Panc1 (cell line): ENCODE measurements at regions not wholly inside any gene's neighbourhood (a gene's known extent, or its start where the extent isn't known, plus 50 kb on each side); places are given as distances from the start of the nearest gene placed in this dataset.

Experiments used
- ATAC-seq: fragments of 200-7000 bp; cut with Tn5 transposase; 2 replicates; pipeline ENCODE4 v1.9.1; 2020; ENCODE audit warnings: mild to moderate bottlenecking, moderate library complexity
- BruUV-seq: library from RNA; stranded (reverse); fragments of 400-500 nt; replicated peaks from 2 replicates; lab custom pipeline; 2021; lab: Mats Ljungman, UMichigan
- CTCF ChIA-PET: fragments of 300-600 bp; sonication (Branson Sonifier 250); formaldehyde crosslinking; loops from one replicate; lab custom pipeline; 2022; ENCODE audit warnings: antibody characterized with exemption; lab: Charles Lee
- POLR2A ChIA-PET: fragments of 300-600 bp; sonication (Branson Sonifier 250); formaldehyde crosslinking; loops from one replicate; lab custom pipeline; 2022; ENCODE audit warnings: antibody characterized with exemption; lab: Charles Lee
- DNase-seq: peaks from one replicate; pipeline ENCODE4 v3.0.0-alpha.2; 2010; ENCODE audit warnings: low read depth, low spot score
- H3K27ac ChIP-seq: 2 replicates; pipeline ENCODE4 v1.5.1; 2011; ENCODE audit warnings: mild to moderate bottlenecking, low read length, inconsistent platforms
- H3K27me3 ChIP-seq: fragments of 200-500 bp; sonication (Bioruptor generic); 2 replicates; pipeline ENCODE4 v1.6.0; 2014; ENCODE audit warnings: low read length, inconsistent platforms; ENCODE audit not compliant: control insufficient read depth, insufficient read depth
- H3K36me3 ChIP-seq: fragments of 200-500 bp; sonication (Bioruptor generic); 2 replicates; pipeline ENCODE4 v1.5.1; 2014; ENCODE audit warnings: inconsistent platforms, mild to moderate bottlenecking, low read length, moderate library complexity; ENCODE audit not compliant: control insufficient read depth, insufficient read depth
- H3K4me1 ChIP-seq: 2 replicates; pipeline ENCODE4 v1.5.1; 2011; ENCODE audit warnings: inconsistent platforms, mild to moderate bottlenecking, low read length, moderate library complexity; ENCODE audit not compliant: control insufficient read depth, insufficient read depth
- H3K4me3 ChIP-seq, 2 experiments: 2 replicates each; pipeline ENCODE4 v1.5.1; 2011 to 2012; ENCODE audit warnings: low read depth in 2 of 2, low read length in 2 of 2, mild to moderate bottlenecking in 2 of 2, inconsistent platforms in 1 of 2, moderate library complexity in 1 of 2
- H3K9me3 ChIP-seq: fragments of 200-500 bp; sonication (Bioruptor generic); 2 replicates; pipeline ENCODE4 v1.5.1; 2014; ENCODE audit warnings: low read depth, mild to moderate bottlenecking, inconsistent platforms, low read length, moderate library complexity; ENCODE audit not compliant: control insufficient read depth, insufficient read depth
- CTCF ChIP-seq: fragments of 450-650 bp; IDR thresholded peaks from 2 replicates; pipeline ENCODE4 v1.5.1; 2017; ENCODE audit warnings: mild to moderate bottlenecking
- POLR2AphosphoS5 ChIP-seq: IDR thresholded peaks from 2 replicates; pipeline ENCODE4 v1.6.1; 2012; ENCODE audit warnings: mild to moderate bottlenecking, low read depth, low read length, moderate library complexity
- REST ChIP-seq, 2 experiments: IDR thresholded peaks; 2 replicates each; pipeline ENCODE4 v1.6.1; 2011 to 2012; ENCODE audit warnings: low read depth in 2 of 2, control low read depth in 1 of 2, low read length in 1 of 2, mild to moderate bottlenecking in 1 of 2, moderate library complexity in 1 of 2; ENCODE audit not compliant: insufficient read depth in 1 of 2
- SIN3A ChIP-seq: IDR thresholded peaks from 2 replicates; pipeline ENCODE4 v1.6.1; 2012; ENCODE audit warnings: low read depth, mild to moderate bottlenecking, low read length, moderate library complexity, borderline replicate concordance; ENCODE audit not compliant: insufficient read depth
- TCF7L2 ChIP-seq: IDR thresholded peaks from 2 replicates; pipeline ENCODE4 v1.6.1; 2011; ENCODE audit warnings: mild to moderate bottlenecking, low read depth, low read length, inconsistent platforms
- in situ Hi-C: cut with HindIII; loops from 2 replicates; pipeline ENCODE4 v1.10.0; 2016; ENCODE audit warnings: low sequenced_read_pairs, low pct_unique_long_range_greater_than_20kb
- intact Hi-C: fragments of 100-400 bp; cut with micrococcal nuclease; formaldehyde crosslinking; loops from one replicate; pipeline ENCODE4 v1.10.0; 2022; ENCODE audit not compliant: unreplicated experiment

- no peak for TF ChIP-seq SIN3A
- no peak for TF ChIP-seq CTCF
- TF ChIP-seq TCF7L2, result no peak
- TF ChIP-seq POLR2AphosphoS5, result no peak
- no peak for TF ChIP-seq REST (IDR thresholded peaks at IDR 0.05; ENCODE audit: insufficient read depth in 1 of 2, low read depth in 2 of 2, low read length in 1 of 2)
- in situ Hi-C loops (no loop called here), intact Hi-C loops (no loop called here)
- DNase-seq (no peak), ATAC-seq (no peak)
- BruUV-seq, result no TSS peak
- ChIA-PET POLR2A (interaction anchor here (0.6 kb wide), 1 partner anchor 813 kb away, joined by 7 read pairs; no protein-coding TSS in a partner anchor), CTCF (no interaction called here)
- H3K4me3 ChIP-seq, result no peak overlapping the region
- H3K9me3 ChIP-seq, result no peaks in the 10 kb centered on the region
- H3K36me3 ChIP-seq, result no peaks in the 10 kb centered on the region
- no peaks in the 10 kb centered on the region for H3K4me1 ChIP-seq
- no peaks in the 10 kb centered on the region for H3K27me3 ChIP-seq
- H3K27ac ChIP-seq, result no peak overlapping the region
Measured at GRCh38 chr1:166701603-166702100, 137.6 kb upstream of the POGK start.

GRCh38 chr1:166703141-166703540 lies 136.1 kb upstream of the POGK start:
- ChIA-PET CTCF (no interaction called here), POLR2A (no interaction called here)
- ATAC-seq, result no peak
- Histone ChIP-seq H3K36me3 (no peaks in the 10 kb centered on the region), H3K4me3 (no peak overlapping the region), H3K27ac (no peak overlapping the region), H3K9me3 (no peaks in the 10 kb centered on the region), H3K4me1 (no peaks in the 10 kb centered on the region), H3K27me3 (no peaks in the 10 kb centered on the region)
- TF ChIP-seq SIN3A (no peak), POLR2AphosphoS5 (no peak), TCF7L2 (no peak), REST (IDR thresholded peaks at IDR 0.05; ENCODE audit: insufficient read depth in 1 of 2, low read depth in 2 of 2, low read length in 1 of 2) (no peak), CTCF (no peak)
- no peak for DNase-seq
- no TSS peak for BruUV-seq
- intact Hi-C loops, result no loop called here
- in situ Hi-C loops, result no loop called here
